NCI-H1092 treated with DMSO at 0.1 percent for 48 hours (cell line): ENCODE measurements at regions not wholly inside any gene's neighbourhood (a gene's known extent, or its start where the extent isn't known, plus 50 kb on each side); places are given as distances from the start of the nearest gene placed in this dataset.
"Not testable (repeated sequence)": the region's sequence is repeated elsewhere in the genome, so short reads cannot be mapped to it uniquely, and the experiment has no call there.

ENCODE experiments used
- DNase-seq: peaks from one replicate; lab custom pipeline; 2025; lab: John Stamatoyannopoulos, UW

GRCh38 chr18:73681912-73682311, 465.7 kb downstream of the FBXO15 start:
- DNase-seq = no peak

- no peak for DNase-seq
Measured at GRCh38 chr18:73681398-73681797, 466.2 kb downstream of the FBXO15 start.

GRCh38 chr18:73679941-73680712, 467.5 kb downstream of the FBXO15 start:
- DNase-seq = no peak

DNA sequence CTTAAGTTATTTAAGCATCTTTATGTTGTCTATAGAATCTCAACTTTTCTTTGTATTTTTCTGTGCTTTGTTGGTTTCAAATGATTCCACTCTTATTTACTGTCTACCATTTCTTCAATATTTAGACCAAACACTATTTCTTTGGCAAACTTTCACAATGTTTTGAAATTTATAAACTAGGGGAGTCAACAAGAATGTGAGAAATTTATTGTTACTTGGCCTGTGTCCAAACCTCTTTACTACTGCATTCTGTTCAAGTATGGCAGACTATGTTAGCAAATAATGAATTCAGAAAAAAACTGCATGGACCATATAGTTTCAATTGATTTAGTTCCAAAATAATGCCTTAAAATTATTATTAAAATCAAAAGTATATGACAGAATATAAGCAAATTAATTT, 470.2 kb downstream of the FBXO15 start:
- no peak for DNase-seq

GRCh38 chr18:73674125-73674865, 473.3 kb downstream of the FBXO15 start:
- DNase-seq = no peak

GRCh38 chr18:73671480-73671879, 476.2 kb downstream of the FBXO15 start:
- DNase-seq = not testable (repeated sequence)

GRCh38 chr18:73670524-73670923, 477.1 kb downstream of the FBXO15 start:
- no peak for DNase-seq

- no peak for DNase-seq
Measured at GRCh38 chr18:73670039-73670438, 477.6 kb downstream of the FBXO15 start.

- no peak for DNase-seq
Measured at GRCh38 chr18:73669297-73669696, 478.3 kb downstream of the FBXO15 start.

- DNase-seq = no peak
Measured at GRCh38 chr18:73668051-73668450, 479.6 kb downstream of the FBXO15 start.

- no peak for DNase-seq
Measured at GRCh38 chr18:73666772-73667171, 480.9 kb downstream of the FBXO15 start.

DNA sequence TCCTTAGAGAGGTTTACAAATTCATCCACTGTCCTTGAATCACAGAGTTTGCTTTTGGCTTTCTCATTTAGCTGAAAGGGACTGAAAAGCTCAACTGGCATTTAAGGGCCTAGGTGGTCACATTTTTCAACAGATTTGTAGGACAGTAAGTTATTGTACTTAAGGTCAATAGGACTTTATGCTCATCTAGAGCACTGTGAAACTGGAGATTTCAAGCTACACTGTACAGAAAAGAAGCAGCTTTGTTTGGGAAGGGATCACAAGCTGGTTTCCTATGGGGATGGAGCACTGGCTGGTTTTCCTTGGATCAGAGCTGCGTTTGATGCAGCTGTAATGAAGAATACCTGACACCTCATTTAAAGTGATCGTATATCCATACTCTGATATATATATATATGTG, 482.7 kb downstream of the FBXO15 start:
- no peak for DNase-seq

DNA sequence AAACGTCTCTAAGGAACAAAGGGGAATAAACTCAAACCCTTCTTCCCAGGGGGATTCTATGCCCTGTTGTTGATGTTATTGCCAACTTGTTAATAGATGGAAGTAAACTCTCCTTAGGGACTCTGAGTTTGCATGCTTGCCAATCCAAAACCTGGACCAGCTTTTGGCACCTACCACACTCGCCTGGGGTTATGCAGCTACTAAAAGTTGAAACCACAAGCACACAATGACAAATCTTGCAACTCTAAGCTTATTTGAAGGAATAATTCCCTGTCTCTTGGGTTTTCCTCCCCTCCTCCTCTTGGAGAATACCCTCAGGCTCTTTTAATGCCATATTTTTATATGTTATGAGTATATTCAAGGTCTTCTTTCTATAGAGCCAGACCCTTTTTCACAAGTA, 484.1 kb downstream of the FBXO15 start:
- no peak for DNase-seq

DNA sequence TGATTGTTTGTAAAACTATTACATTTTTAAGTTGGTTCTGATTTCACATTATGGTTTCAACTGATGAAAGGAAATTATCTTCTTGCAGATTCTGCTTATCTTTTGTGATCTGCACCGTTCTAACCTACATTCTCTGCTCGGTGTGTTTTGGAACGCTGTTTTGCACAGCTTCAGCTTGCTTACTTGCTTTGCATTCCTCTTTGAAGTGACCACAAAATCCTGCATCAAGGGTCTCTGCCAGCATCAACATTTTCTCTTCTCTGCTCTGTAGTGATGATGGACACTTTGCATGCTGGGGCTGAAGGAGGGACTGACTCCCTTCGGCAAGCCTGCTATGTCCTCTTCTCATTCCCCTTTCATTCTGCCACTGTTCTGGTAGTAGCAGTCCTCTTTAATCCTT, 485.2 kb downstream of the FBXO15 start:
- DNase-seq = no peak

DNA sequence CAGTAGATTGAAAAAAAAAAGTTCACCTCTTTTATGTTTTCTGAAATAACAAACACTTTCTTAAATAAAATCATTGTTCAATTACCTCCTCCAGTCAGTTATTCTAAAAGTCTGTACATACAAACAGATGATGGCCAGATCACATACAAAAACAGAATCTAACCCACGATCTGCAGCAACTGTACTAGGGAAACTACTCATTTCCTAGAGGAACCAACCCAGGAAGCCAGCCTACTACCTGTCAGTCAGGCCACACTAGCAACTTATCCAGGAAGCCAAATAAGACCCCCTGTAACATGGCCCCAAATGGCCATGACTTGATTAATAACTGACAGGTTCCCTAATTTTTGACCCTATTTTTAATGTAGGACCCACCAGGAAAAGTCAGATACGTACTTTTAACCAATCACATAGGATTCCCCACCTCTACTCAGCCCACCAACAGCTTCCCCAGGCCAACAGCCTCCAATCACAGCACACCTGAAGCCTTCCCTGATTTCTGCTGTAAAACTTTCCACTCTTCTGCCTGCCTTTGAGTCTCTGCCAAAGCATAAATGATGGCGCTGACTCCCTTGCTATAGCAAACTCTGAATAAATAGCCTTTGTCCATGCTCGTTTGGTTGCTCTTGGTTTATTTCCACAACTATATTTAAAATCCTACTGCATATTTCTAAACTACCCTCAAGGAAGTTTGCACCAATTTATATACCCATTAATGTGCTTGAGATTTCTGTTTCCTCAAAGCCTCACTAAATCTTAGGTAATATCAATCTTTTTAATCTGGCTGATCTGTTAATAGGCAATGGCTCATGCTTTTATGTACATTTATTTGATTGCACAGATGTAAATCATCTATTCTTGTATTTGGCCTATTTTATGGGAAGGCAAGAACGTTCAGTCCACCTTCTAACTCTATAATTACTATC, 486.4 kb downstream of the FBXO15 start:
- DNase-seq = no peak

- DNase-seq = no peak
Measured at GRCh38 chr18:73656691-73657090, 490.9 kb downstream of the FBXO15 start.

GRCh38 chr18:73653827-73654226, 493.8 kb downstream of the FBXO15 start:
- no peak for DNase-seq

DNA sequence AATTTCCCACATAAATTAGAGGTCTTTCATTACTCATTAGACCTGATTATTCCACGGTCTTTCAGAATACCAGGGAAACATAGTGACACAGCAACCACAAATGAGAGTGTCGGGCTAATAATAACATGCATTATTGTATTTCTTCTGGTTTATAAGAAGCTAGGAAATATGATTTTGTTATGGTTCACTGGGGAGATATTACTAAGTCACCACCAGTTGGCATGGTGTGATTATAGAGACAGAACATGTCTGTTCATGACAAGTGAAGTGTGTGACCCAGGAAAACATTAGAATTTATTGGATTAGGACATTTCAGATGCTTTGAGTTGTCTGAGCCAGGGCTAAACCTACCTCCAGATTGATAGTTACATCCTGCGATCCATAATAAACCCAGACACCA, 494.4 kb downstream of the FBXO15 start:
- DNase-seq = no peak

DNA sequence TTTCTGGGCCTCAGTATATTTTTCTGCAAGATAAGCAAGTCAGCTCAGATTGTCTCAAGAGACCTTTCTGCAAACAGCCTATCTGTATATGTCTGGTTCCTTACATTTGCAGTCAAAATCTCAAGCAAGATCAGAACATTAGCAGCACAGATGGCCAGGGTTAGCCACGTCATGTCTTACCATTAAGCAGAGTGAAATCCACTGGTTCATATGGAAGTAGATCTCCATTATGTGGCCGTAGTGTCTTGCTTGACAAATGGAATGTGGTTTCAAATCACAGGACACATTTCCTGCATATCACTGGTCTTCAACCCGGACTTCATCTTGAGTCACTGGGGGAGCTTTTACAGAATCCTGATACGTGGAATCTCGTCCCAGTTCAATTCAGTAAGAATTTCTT, 500.2 kb downstream of the FBXO15 start:
- no peak for DNase-seq

DNA sequence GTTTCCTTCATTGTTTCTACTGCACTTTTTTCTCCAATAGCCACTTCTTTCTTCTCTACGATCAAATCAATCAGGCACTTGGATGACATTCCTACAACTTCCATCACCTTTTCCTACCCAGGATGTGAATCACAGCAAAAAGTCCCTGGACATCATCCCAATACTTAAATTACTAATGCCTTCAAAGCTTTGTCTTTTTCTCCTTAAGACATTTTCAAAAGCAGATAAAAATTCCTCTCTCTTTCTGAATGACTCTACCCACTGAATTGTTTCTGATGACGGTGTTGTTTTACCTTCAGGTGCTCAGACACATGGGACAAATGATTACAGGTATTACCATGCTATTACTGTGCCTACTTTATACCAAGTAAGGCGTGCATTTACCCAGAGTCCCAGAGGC, 500.9 kb downstream of the FBXO15 start:
- no peak for DNase-seq

DNA sequence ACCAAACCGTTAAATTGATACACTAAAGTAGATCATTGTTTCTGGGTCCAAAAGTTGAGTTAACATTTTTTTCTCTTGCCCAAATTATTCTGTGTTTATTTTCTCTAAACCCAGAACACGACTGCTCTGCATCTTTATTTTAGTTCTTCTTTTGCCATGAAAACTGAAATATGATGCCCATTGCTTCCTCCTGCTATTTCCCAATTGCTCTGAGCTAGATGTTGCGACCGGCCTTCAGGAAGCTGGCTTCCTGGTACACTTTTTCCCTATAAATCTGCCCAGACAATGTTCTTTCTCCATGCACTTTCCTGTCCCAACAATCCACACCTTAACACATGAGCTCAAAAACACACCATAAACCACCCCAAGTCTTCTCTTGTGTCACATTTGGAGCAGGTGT, 501.4 kb downstream of the FBXO15 start:
- DNase-seq = no peak

DNA sequence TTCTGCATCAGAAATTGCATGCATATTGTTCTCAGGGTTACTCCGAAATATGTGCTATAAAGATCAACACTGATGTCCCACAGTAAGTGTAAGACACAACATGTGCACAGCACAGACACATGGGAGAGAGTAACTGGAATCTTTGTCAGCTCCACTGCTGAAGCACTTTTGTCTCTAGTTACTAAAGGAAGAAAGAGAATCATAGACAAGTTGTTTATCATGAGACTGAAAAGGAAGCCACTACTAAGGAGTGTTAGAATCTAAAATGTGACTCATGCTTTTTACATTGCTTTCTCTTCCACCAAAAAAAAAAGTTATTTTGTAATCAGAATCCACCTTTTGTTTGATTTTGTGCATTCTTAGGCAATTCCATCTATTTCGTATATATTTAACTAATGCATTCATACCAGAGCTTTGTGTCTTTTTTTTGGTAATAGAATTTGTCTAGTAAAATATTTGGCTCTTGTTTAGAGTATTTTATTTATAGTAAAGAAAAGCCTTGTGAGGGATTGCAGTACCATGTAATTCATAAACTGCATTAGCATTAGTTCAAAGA, 502.4 kb downstream of the FBXO15 start:
- no peak for DNase-seq
